ENCODE measurements at regions not wholly inside any gene's neighbourhood (a gene's known extent, or its start where the extent isn't known, plus 50 kb on each side); places are given as distances from the start of the nearest gene placed in this dataset.
A peak's percentile ranks its signal among the peaks of the same experiment; 100 is the strongest.

GRCh38 chr2:120884472-120885290 lies 149.0 kb downstream of the GLI2 start:
- DNase-seq, result no peak

DNA sequence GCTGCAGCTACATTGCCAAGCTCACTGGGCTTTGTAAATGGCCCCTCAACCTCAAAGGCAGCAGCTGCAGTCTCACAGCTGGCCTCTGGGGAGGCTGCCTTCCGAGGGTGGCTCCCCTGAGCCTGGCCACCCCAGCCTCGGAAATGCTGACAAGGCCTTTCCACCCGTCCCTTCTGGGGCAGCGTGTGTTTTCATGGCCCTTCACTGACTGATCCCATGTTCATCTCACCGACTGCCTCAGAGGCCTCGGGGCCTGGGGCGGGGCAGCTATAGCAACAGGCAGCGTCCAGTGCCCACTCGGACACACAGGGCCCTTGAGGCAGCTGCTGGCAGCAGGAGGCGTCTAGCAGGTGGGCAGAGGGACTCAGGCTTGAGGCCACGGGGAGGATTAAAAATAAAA lies 149.7 kb downstream of the GLI2 start:
- no peak for DNase-seq

GRCh38 chr2:120885749-120886148 lies 150.1 kb downstream of the GLI2 start:
- no peak for DNase-seq

GRCh38 chr2:120886534-120887319 lies 151.1 kb downstream of the GLI2 start:
- DNase-seq, result no peak

- peak; percentile 19 for DNase-seq
Observed at GRCh38 chr2:120887320-120887697, 151.6 kb downstream of the GLI2 start.

DNA sequence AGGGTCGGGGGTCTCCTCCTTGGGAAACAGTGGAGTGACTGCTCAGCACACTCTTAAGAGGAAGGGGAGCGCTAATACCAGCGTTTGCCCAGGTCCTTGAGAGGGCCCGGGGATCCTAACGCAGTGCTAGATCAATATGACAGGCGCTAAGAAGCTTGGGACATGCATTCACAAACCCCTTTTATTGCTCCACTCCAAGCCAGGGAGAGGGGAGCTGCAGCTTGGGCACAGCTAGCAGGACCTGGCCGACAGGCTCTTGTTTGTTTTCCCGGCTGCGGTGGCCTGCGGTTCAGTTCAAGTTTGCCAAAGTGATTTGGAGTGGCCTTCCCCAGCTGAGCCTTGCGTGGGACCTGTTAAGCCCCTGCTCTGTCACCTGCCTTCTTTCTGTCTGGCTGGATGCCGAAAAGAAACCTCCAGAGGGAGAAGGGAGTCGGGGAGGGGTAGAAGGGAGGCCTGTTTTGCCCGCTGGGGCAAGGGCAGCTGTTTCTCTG lies 152.1 kb downstream of the GLI2 start:
- DNase-seq, result peak; percentile 19

DNA sequence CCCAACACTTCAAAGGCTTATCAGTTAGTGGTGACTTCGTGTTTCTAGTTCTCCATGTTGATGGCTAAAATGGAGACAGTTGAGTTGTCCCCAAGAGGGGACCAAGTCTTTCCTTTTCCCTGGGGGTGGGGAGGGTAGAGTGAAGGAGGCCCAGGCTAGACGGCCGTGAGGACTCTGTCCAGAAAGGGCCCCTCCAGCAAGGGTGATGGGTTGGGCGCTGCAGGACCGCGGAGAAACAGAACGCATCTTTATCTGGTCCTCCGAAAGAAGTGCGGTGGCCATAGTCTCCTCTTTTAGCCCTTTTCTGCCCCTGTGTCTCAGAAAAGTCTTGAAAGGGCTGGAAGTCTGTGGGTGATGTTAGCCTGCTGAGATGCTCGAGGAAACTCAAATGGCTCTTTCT lies 153.2 kb downstream of the GLI2 start:
- DNase-seq, result no peak

DNA sequence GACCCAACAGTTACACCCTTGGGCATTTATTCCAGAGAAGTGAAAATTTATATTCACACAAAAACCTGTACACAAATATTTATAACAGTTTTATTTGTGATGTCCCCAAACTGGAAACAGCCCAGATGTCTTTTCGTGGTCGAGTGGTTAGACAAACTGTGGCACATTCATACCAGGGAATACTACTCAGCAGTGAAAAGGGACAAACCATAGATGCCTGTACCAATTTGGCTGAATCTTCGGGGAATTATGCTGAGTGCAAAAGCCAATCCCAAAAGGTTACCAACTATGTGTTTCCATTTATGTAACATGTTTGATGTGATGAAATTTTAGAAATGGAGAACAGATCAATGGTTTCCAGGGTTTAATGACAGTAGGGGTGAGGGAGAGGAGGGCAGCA lies 154.3 kb downstream of the GLI2 start:
- DNase-seq, result no peak

- no peak for DNase-seq
Observed at GRCh38 chr2:120890566-120891360, 155.1 kb downstream of the GLI2 start.

DNA sequence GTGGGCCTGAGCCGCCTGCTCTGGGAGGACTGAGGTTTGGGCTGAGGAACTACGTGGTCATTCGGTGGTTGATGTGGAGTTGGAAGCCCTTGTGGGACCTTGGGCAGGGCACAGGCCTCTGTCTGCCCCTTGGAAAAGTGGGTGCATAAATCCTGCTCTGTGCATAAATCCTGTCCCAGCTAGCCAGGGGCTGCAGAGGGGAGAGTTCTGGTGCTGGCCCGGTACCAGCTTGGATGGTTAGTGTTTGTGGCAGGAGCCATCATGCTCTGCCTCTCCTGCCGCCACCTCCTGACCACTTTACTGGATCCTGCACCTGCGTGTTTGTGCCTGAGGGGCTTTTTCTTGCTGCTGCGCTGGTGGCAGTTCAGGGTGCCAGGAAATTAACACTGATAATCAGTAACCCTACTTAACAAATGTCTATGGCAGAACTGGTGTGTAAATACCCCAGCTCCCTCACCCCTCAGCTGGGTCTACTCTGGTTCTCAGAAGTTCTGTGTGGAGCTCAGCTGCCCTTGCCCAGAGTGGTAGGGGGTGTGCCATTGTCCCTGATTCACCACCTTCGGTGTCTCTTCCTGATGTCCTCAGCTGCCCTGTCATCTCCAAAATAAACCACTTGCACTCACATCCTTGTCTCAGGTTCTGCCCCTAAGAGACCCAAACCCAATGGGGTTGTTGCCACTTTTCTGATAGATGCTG lies 156.8 kb downstream of the GLI2 start:
- no peak for DNase-seq

DNA sequence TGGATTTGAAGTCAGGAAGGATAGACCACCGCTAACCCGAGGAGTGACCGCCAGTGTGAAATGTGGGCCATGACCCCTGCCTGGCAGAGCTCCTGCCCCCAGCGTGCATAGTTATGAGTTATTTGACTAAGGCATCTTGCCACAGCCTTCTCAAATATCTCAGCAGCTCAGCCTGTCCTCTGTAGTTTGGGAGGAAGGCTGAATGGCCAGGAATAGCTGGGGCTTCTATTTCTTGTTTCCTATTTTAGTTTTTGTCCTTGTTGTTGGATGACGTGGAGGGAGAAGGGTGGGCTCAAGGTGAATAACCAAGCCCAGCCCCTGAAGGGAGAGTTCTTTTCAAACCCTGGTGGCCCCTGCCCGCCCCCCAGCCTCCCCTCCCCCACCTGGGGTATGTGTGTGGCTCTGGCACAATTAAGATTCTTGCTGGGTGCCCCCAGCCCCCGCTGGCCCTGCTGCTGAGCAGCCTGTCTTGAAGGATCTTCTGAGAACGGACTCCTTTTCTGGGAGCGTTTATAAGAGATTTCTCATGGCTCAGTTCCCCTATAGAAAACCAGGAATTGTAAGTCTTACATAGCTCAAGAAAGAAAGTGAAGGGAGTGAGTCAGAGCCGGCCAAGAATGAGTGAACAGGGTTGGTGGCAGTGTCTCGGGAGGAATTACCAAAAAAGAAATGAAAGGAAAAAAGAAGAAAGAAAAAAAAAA lies 157.4 kb downstream of the GLI2 start:
- no peak for DNase-seq

DNA sequence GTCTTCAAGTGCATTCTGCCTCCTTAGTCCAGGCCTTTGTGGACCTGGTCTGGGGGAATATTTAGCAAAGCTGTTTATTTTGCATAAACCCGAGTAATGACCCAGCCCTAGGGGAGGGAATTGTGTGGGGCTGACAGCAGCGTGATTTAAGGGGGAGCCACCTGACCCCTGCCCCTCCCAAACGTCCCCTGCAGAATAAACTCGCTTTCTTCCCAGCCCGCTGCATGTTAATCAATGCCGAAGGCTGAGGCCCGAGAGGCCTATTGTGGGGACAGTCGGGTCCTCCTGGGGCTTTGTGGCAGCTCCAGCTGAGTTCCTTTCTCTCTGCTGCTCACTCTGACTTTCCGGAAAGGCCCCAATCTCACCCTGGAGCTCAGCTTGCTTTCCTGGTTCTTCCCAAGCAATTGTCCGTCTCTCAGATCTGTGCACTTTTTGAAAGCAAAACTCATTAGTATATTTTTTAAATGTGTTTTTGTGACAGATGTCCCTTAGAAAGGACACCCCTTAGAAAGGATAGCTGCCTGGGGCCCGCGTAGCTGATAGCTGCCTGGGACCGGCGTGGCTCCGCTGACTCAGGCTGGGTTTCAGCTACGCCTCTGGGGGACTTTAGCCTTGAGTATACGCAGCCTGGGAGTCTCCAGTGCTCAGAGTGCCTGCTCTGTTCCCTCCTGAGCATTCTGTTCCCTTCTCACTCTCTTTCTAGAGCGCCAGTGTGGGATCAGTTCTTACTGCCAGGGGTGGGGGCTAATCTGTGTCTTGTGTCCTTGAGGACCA lies 158.3 kb downstream of the GLI2 start:
- no peak for DNase-seq

GRCh38 chr2:120894966-120895365 lies 159.3 kb downstream of the GLI2 start:
- DNase-seq, result no peak

GRCh38 chr2:120896126-120896525 lies 160.5 kb downstream of the GLI2 start:
- DNase-seq, result no peak

DNA sequence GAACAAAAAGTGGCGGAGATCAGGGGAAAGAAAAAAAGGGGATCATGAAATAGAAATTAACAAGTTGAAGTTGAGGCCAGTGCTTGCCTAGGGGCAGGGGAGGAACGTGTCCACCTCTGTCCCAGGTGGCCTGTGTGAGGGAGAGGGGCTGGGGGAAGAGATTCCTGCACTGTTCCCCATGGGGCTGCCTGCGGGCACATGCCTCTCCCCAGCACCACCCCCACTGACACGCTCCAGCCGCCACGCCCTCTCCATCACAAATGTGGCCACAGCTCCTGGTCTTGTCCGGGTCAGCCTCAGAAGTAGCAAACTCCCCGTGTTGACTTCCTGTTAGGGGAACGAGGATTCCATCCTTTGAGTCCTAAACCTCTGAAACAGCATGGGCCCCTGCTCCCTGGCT lies 161.2 kb downstream of the GLI2 start:
- DNase-seq, result no peak

DNA sequence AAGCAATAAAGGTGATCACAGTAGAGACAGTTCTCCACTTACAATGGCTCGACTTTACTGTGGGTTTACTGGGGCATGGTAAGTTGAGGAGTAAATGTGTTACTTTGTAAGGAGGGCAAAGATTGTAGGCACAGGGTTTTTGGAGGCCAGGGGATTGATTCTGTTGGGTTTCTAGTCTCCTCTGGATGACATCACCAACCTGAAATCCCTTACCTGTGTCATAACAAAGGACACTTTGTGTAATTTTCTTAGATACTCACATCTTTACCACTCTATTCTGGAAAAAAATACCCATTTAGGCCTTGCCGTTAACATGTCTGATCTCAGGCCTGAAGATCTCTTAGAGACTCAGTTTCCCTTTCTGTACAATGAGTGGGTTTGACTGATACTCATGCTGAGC lies 161.7 kb downstream of the GLI2 start:
- DNase-seq, result no peak

- DNase-seq, result no peak
Observed at GRCh38 chr2:120898496-120898895, 162.8 kb downstream of the GLI2 start.

GRCh38 chr2:120898961-120899750 lies 163.5 kb downstream of the GLI2 start:
- DNase-seq, result no peak

- no peak for DNase-seq
Observed at GRCh38 chr2:120899771-120900170, 164.1 kb downstream of the GLI2 start.

- DNase-seq, result no peak
Observed at GRCh38 chr2:120901201-120901600, 165.5 kb downstream of the GLI2 start.
